NB4 (cell line): ENCODE measurements at regions not wholly inside any gene's neighbourhood (a gene's known extent, or its start where the extent isn't known, plus 50 kb on each side); places are given as distances from the start of the nearest gene placed in this dataset.

Experiments
- CTCF ChIP-seq: IDR thresholded peaks from one replicate; pipeline ENCODE4 v1.5.1; 2012; ENCODE audit warnings: low read depth, low read length
- POLR2A ChIP-seq: IDR thresholded peaks from 2 replicates; pipeline ENCODE4 v1.6.1; 2011; ENCODE audit warnings: mild to moderate bottlenecking; ENCODE audit not compliant: insufficient read length; ENCODE audit errors: extremely low read depth

GRCh38 chr13:88526186-88526852 is 855.1 kb downstream of the SLITRK5 start:
- TF ChIP-seq POLR2A, result no peak
- TF ChIP-seq CTCF, result no peak
